GM12878 (cell line): ENCODE measurements at regions not wholly inside any gene's neighbourhood (a gene's known extent, or its start where the extent isn't known, plus 50 kb on each side); places are given as distances from the start of the nearest gene placed in this dataset.

Experiments used
- ATAC-seq: fragments of 200-7000 bp; cut with Tn5 transposase; 3 replicates; pipeline ENCODE4 v1.9.1; 2020; ENCODE audit warnings: mild to moderate bottlenecking, moderate library complexity
- BruUV-seq: library from RNA; stranded (reverse); fragments of 400-500 nt; replicated peaks from 2 replicates; lab custom pipeline; 2021; lab: Mats Ljungman, UMichigan
- CTCF ChIA-PET: fragments of 300-600 bp; sonication (Branson Sonifier 250); formaldehyde crosslinking; extraction: SDS; loops from one replicate; lab custom pipeline; 2021; ENCODE audit warnings: inconsistent platforms; lab: Yijun Ruan, JAX
- POLR2A ChIA-PET: fragments of 350-600 bp; formaldehyde crosslinking; extraction: SDS; loops from one replicate; lab custom pipeline; 2021; ENCODE audit warnings: inconsistent platforms; lab: Charles Lee
- RAD21 ChIA-PET: fragments of 300-600 bp; sonication (Branson Sonifier 250); formaldehyde crosslinking; loops from one replicate; lab custom pipeline; 2023; ENCODE audit warnings: antibody characterized with exemption; ENCODE audit not compliant: unreplicated experiment; lab: Charles Lee
- SMC1A ChIA-PET: fragments of 300-600 bp; sonication (Branson Sonifier 250); formaldehyde crosslinking; loops from one replicate; lab custom pipeline; 2023; ENCODE audit not compliant: unreplicated experiment, uncharacterized antibody; lab: Charles Lee
- DNase-seq: peaks from one replicate; pipeline ENCODE4 v3.0.0-alpha.2; 2011; ENCODE audit warnings: low read depth, low spot score
- FAIRE-seq: peaks from 3 replicates; lab custom pipeline; 2011; peaks lifted over from hg19 to GRCh38; lab: Jason Lieb, UNC
- H2AFZ ChIP-seq: 2 replicates; pipeline ENCODE4 v1.6.0; 2011; ENCODE audit warnings: low read depth, low read length, control low read depth; ENCODE audit not compliant: control insufficient read depth
- H3K27ac ChIP-seq: 2 replicates; pipeline ENCODE4 v1.5.1; 2011; ENCODE audit warnings: control low read depth; ENCODE audit not compliant: control insufficient read depth, insufficient read depth
- H3K27me3 ChIP-seq, 2 experiments: replicated peaks in 1 of 2; 2 replicates each; pipeline versions ENCODE4 v1.6.0 to v1.6.1; 2011; ENCODE audit warnings: low read length in 1 of 2; ENCODE audit not compliant: control insufficient read depth in 2 of 2, insufficient read depth in 2 of 2
- H3K36me3 ChIP-seq, 2 experiments: 2 replicates each; pipeline ENCODE4 v1.5.1; 2011; ENCODE audit warnings: low read length in 1 of 2; ENCODE audit not compliant: control insufficient read depth in 2 of 2, insufficient read depth in 2 of 2
- H3K4me1 ChIP-seq: 2 replicates; pipeline ENCODE4 v1.6.1; 2011; ENCODE audit warnings: mild to moderate bottlenecking, low read length, moderate library complexity, mixed read lengths; ENCODE audit not compliant: control insufficient read depth, insufficient read depth
- H3K4me2 ChIP-seq: 2 replicates; pipeline ENCODE4 v1.6.0; 2011; ENCODE audit warnings: control low read depth; ENCODE audit not compliant: control insufficient read depth, insufficient read depth
- H3K4me3 ChIP-seq: fragments of 200-600 bp; sonication (generic); 2 replicates; pipeline ENCODE4 v1.5.1; 2016
- H3K79me2 ChIP-seq: 2 replicates; pipeline ENCODE4 v1.6.0; 2011; ENCODE audit warnings: low read length; ENCODE audit not compliant: control insufficient read depth, insufficient read depth
- H3K9ac ChIP-seq: 2 replicates; pipeline ENCODE4 v1.8.0; 2011; ENCODE audit warnings: low read length, control low read depth, mixed read lengths; ENCODE audit not compliant: control insufficient read depth, insufficient read depth
- H3K9me3 ChIP-seq: replicated peaks from 3 replicates; pipeline ENCODE4 v1.5.1; 2011; ENCODE audit warnings: mild to moderate bottlenecking, low read length; ENCODE audit not compliant: control insufficient read depth, insufficient read depth
- H4K20me1 ChIP-seq: 2 replicates; pipeline ENCODE4 v1.6.0; 2011; ENCODE audit not compliant: control insufficient read depth, insufficient read depth
- ATF3 ChIP-seq: IDR thresholded peaks from 2 replicates; pipeline ENCODE4 v1.6.1; 2011; ENCODE audit warnings: low read depth, mild to moderate bottlenecking, low read length, moderate library complexity, borderline replicate concordance; ENCODE audit errors: extremely low read depth
- HSF1 ChIP-seq: fragments of 150-350 bp; IDR thresholded peaks from 2 replicates; pipeline ENCODE4 v1.6.1; 2014; ENCODE audit warnings: mild to moderate bottlenecking, low read depth, low read length
- NKRF ChIP-seq: fragments of 450-650 bp; conservative IDR thresholded peaks from 2 replicates; pipeline ENCODE4 v1.6.1; 2017; ENCODE audit warnings: mild to moderate bottlenecking, moderate library complexity
- NR2C2 ChIP-seq: IDR thresholded peaks from 2 replicates; pipeline ENCODE4 v1.6.1; 2011; ENCODE audit warnings: borderline replicate concordance, low read depth; ENCODE audit not compliant: control insufficient read depth, insufficient read length
- SMAD1 ChIP-seq: fragments of 450-650 bp; IDR thresholded peaks from 2 replicates; pipeline ENCODE4 v1.6.1; 2018; ENCODE audit warnings: mild to moderate bottlenecking, low read depth; ENCODE audit not compliant: partially characterized antibody
- in situ Hi-C: fragments of 300-500 bp; cut with MboI; formaldehyde crosslinking; loops from 9 replicates; pipeline ENCODE4 v1.14.3; 2018; ENCODE audit warnings: mixed read lengths
- intact Hi-C: fragments of 100-400 bp; cut with micrococcal nuclease; formaldehyde crosslinking; loops from one replicate; pipeline ENCODE4 v1.14.2; 2022; ENCODE audit not compliant: unreplicated experiment

GRCh38 chr4:128727658-128728057, 81.8 kb upstream of the JADE1 start:
- no peaks in the 10 kb centered on the region for H3K9me3 ChIP-seq
- intact Hi-C loops (no loop called here), in situ Hi-C loops (no loop called here)
- H3K4me2 ChIP-seq = no peak overlapping the region
- ATAC-seq = no peak
- RAD21 ChIA-PET = no interaction called here
- no peak for FAIRE-seq
- SMC1A ChIA-PET = interaction anchor here (1.5 kb wide), 1 partner anchor 12 kb away, joined by 5 read pairs; no protein-coding TSS in a partner anchor
- no peaks in the 10 kb centered on the region for H3K36me3 ChIP-seq
- no peaks in the 10 kb centered on the region for H3K79me2 ChIP-seq
- H3K4me3 ChIP-seq = no peak overlapping the region
- H3K27me3 ChIP-seq = no peaks in the 10 kb centered on the region
- no peak for DNase-seq
- POLR2A ChIA-PET = no interaction called here
- no peak overlapping the region for H3K27ac ChIP-seq
- no peak for TF ChIP-seq ATF3
- no peak for TF ChIP-seq NR2C2
- no peak for TF ChIP-seq HSF1
- TF ChIP-seq NKRF = no peak
- no peak for TF ChIP-seq SMAD1
- H2AFZ ChIP-seq = no peak overlapping the region
- H3K4me1 ChIP-seq = no peaks in the 10 kb centered on the region
- BruUV-seq = no TSS peak
- CTCF ChIA-PET = interaction anchor here (0.9 kb wide), 1 partner anchor 49 kb away, joined by 4 read pairs; no protein-coding TSS in a partner anchor
- no peak overlapping the region for H3K9ac ChIP-seq
- no peaks in the 10 kb centered on the region for H4K20me1 ChIP-seq
